AG10803 (cell line): ENCODE measurements at regions not wholly inside any gene's neighbourhood (a gene's known extent, or its start where the extent isn't known, plus 50 kb on each side); places are given as distances from the start of the nearest gene placed in this dataset.
"Not testable (repeated sequence)": the region's sequence is repeated elsewhere in the genome, so short reads cannot be mapped to it uniquely, and the experiment has no call there.

Experiments used
- DNase-seq: peaks from one replicate; pipeline ENCODE4 v3.0.0; 2010; ENCODE audit warnings: low read depth
- H3K4me3 ChIP-seq: 2 replicates; pipeline ENCODE4 v1.5.1; 2011; ENCODE audit warnings: mild to moderate bottlenecking, low read length, control low read depth
- TF ChIP-seq, protein P1 (sequence below): conservative IDR thresholded peaks from 2 replicates; pipeline ENCODE4 v1.5.1; 2011; ENCODE audit warnings: mild to moderate bottlenecking, low read length, control low read depth, inconsistent platforms

DNA sequence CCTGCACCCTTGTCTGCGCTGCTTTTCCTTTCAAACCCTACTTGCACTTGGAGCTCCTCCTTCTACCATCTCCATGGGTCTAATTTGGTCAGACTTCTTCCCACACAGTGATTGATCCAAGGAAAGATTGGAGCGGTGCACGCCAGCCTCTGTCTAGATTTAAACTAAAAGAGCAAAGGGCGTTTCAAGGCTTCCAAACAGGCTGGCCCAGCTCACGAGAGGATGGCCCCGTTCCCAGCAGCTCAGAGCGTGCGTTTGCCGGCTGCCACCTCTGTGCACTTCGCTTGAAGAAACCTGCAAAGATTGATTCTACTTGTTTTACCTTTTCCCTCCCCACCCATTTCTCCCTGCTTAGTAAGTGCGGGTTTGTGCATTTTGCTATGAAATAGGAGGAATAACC, 78.8 kb upstream of the ALKAL2 start:
- DNase-seq: no peak
- TF ChIP-seq, protein P1, sequence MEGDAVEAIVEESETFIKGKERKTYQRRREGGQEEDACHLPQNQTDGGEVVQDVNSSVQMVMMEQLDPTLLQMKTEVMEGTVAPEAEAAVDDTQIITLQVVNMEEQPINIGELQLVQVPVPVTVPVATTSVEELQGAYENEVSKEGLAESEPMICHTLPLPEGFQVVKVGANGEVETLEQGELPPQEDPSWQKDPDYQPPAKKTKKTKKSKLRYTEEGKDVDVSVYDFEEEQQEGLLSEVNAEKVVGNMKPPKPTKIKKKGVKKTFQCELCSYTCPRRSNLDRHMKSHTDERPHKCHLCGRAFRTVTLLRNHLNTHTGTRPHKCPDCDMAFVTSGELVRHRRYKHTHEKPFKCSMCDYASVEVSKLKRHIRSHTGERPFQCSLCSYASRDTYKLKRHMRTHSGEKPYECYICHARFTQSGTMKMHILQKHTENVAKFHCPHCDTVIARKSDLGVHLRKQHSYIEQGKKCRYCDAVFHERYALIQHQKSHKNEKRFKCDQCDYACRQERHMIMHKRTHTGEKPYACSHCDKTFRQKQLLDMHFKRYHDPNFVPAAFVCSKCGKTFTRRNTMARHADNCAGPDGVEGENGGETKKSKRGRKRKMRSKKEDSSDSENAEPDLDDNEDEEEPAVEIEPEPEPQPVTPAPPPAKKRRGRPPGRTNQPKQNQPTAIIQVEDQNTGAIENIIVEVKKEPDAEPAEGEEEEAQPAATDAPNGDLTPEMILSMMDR: no peak
- H3K4me3 ChIP-seq: no peak overlapping the region

DNA sequence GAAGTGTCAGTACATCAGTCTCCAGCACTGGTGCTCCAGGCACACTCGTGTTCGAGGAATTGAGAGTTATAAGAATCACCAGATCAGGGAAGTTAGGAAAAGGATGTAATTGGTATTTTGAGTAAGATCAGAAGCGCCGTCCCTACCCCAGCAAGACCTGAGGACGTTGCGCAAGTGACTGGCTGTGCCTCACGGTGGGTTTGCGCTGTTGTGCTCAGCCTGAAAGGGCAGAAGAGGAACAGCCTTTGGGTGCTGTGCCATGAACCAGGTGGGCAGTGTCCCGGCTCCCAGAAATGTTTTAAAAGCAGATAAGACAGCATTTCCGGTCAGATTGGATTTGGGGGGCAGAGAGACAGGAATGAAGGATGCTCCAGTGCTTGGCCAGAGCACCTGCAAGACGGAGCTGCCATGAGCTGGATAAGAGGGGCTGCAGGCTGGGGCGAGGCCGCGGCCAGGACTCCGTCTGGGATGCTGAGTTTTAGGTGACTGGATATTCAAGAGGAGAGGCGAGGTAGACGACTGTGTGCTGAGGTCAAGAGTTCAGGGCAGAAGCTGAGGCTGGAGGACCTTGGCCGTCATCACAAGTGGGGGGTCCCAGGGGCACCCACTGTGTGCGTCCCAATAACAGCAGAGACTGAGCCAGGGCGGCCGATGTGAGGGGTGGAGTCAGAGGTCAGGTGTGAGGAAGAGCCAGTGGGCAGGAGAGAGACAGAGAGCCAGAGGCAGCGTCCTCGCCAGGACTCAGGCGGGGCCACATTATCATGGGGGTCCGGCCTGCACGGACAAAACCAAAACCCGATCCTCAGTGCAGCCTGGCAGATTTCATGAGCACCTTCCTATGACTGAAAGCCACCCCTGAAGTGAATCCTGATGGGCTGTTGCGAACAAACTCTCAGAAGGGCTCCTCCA, 77.7 kb upstream of the ALKAL2 start:
- no peak for DNase-seq
- no peak overlapping the region for H3K4me3 ChIP-seq
- TF ChIP-seq, protein P1: no peak

DNA sequence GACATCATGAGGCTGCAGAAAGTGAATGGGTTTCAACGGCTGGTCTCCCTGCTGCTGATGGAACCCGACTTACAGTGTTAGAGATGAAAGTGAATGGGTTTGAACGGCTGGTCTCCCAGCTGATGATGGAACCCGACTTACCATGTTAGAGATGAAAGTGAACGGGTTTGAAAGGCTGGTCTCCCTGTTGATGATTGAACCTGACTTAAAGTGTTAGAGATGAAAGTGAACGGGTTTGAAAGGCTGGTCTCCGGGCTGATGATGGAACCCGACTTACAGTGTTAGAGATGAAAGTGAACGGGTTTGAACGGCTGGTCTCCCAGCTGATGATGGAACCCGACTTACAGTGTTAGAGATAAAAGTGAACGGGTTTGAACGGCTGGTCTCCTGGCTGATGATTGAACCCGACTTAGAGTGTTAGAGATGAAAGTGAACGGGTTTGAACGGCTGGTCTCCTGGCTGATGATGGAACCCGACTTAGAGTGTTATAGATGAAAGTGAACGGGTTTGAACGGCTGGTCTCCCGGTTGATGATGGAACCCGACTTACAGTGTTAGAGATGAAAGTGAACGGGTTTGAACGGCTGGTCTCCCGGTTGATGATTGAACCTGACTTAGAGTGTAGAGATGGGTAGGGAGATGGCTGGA, 76.1 kb upstream of the ALKAL2 start:
- no peak overlapping the region for H3K4me3 ChIP-seq
- TF ChIP-seq, protein P1: no peak
- no peak for DNase-seq

DNA sequence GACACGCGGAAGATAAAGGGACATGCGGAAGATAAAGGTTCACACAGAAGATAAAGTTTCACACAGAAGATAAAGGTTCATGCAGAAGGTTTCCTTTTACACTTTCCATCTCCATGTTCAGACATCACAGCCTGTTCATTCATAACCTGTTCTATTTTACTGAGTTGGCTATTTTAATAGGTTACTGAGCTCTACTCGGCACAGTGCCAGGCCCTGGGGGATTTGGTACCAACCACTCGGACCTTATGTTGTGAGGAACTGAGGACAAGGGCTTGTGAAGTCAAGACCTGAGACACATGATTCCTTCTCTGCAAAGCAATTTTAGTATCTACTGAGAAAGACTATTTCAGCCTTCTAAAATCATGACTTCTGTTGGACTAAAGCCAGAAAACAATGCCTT, 75.0 kb upstream of the ALKAL2 start:
- H3K4me3 ChIP-seq: no peak overlapping the region
- TF ChIP-seq, protein P1: no peak
- DNase-seq: no peak

DNA sequence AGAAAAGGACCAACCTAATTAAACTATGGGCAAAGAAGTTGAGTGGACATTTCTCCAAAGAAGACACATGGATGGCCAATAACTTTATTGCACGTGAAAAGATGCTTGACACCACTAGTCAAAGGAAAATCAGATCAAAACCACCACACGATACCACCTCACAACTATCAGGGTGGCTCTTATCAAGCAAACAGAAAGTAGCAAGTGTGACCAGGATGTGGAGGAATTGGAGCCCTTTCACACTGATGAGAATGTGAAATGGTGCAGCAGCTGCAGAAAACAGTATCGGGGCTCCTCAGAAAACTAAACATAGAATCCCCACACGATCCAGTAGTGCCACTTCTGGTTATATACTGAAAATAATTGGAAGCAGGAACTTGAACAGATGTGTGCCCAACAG, 72.2 kb upstream of the ALKAL2 start:
- TF ChIP-seq, protein P1: no peak
- H3K4me3 ChIP-seq: no peak overlapping the region
- DNase-seq: no peak

DNA sequence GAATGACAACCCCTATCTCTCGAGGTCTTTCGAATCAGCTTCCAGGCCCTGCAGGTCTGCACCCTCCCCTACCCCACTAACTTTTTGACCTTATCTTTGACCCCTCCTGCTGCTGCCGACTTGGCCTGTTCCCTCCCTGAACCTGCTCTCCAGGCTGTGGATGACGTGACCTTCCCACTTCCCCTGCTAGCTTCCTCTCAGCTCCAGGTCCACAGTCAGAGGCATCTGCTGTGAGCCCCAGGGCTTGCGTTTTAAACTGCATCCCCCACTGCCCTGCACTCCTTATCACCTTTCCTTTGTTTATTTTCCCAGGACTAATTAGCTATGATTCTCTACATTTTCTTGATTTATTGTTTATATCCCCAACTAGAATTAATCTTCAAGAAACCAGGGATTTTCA, 71.2 kb upstream of the ALKAL2 start:
- H3K4me3 ChIP-seq: no peak overlapping the region
- DNase-seq: no peak
- TF ChIP-seq, protein P1: no peak

DNA sequence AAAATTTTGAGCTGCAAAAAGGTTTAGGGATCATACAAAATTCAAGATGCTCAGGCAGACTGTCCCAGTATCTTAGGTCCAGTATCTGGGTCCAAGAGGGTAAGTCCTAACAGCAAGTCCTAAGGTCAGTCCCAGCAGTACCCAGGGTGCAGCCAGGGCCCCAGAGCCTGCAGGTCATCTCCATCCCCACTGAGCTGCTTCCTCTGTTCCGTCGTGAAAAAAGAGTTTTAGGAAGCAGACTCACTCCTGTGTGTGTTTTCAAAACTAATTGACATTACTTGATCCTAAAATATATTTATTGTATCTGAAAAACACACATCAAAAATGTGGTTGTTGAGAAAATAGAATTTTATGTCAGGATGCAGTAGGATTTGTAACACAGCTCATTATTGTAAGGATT, 69.9 kb upstream of the ALKAL2 start:
- no peak for DNase-seq
- no peak overlapping the region for H3K4me3 ChIP-seq
- TF ChIP-seq, protein P1: no peak

DNA sequence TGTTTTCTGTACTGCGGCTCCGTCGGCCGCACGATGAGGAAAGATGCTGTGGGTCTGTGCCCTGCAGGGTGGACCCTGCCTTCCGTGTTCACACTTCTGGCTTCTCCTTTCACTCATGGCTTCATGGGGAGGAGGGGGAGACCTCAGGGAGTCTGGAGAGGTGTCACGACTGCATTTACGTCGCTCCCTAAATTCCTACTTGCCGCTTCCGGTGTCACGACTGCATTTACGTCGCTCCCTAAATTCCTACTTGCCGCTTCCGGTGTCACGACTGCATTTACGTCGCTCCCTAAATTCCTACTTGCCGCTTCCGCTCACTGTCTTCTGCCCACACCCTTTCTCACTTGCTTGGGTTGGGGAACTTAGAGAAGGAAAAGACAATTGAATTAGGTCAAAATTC, 68.4 kb upstream of the ALKAL2 start:
- not testable (repeated sequence) for H3K4me3 ChIP-seq, DNase-seq
